ENCODE measurements at regions not wholly inside any gene's neighbourhood (a gene's known extent, or its start where the extent isn't known, plus 50 kb on each side); places are given as distances from the start of the nearest gene placed in this dataset.
"Not testable (repeated sequence)": the region's sequence is repeated elsewhere in the genome, so short reads cannot be mapped to it uniquely, and the experiment has no call there.

GRCh38 chr4:130035391-130035790 lies 939.4 kb downstream of the C4orf33 start:
- Histone ChIP-seq H3K79me2 (ENCODE audit: control insufficient read depth, insufficient read depth, low read length) (no peaks in the 10 kb centered on the region), H4K20me1 (replicated peaks; ENCODE audit: control insufficient read depth, insufficient read depth, low read length) (no peaks in the 10 kb centered on the region), H3K4me2 (ENCODE audit: insufficient read depth, low read length) (no peak overlapping the region), H3K9me1 (ENCODE audit: control insufficient read depth, insufficient read depth, low read length) (no peaks in the 10 kb centered on the region), H3K4me3 (no peak overlapping the region), H3K9me3 (replicated peaks; ENCODE audit: control insufficient read depth, insufficient read depth, low read depth, low read length) (no peaks in the 10 kb centered on the region), H3K27ac (ENCODE audit: extremely low read depth, low read depth, low read length) (no peak overlapping the region), H2AFZ (ENCODE audit: low read depth, low read length) (no peak overlapping the region), H3K36me3 (ENCODE audit: control insufficient read depth, insufficient read depth, low read length) (no peaks in the 10 kb centered on the region), H3K4me1 (replicated peaks in 1 of 2; ENCODE audit: control insufficient read depth in 2 of 2, insufficient read depth in 2 of 2, low read length in 2 of 2) (no peaks in the 10 kb centered on the region), H3K9ac (ENCODE audit: insufficient read depth in 1 of 2, low read depth in 2 of 2, low read length in 2 of 2) (no peak overlapping the region), H3K27me3 (ENCODE audit: control insufficient read depth in 2 of 2, insufficient read depth in 2 of 2, low read length in 2 of 2) (no peaks in the 10 kb centered on the region)
- DNase-seq (ENCODE audit: extremely low read depth in 1 of 4, low spot score in 3 of 4) (no peak), ATAC-seq (no peak), FAIRE-seq (no peak)
- in situ Hi-C loops (cut with MboI) (no loop called here), intact Hi-C loops (cut with micrococcal nuclease) (loop anchor here (2.0 kb wide), 1 partner anchor 43 kb away; no protein-coding TSS in a partner anchor)
- TF ChIP-seq BCOR (IDR thresholded peaks at IDR 0.05) = no peak
- TF ChIP-seq ZNF75A (CRISPR knock-in tag; IDR thresholded peaks at IDR 0.05) = no peak
- TF ChIP-seq ZNF324 (CRISPR knock-in tag; IDR thresholded peaks at IDR 0.05) = no peak
- TF ChIP-seq, protein P1, sequence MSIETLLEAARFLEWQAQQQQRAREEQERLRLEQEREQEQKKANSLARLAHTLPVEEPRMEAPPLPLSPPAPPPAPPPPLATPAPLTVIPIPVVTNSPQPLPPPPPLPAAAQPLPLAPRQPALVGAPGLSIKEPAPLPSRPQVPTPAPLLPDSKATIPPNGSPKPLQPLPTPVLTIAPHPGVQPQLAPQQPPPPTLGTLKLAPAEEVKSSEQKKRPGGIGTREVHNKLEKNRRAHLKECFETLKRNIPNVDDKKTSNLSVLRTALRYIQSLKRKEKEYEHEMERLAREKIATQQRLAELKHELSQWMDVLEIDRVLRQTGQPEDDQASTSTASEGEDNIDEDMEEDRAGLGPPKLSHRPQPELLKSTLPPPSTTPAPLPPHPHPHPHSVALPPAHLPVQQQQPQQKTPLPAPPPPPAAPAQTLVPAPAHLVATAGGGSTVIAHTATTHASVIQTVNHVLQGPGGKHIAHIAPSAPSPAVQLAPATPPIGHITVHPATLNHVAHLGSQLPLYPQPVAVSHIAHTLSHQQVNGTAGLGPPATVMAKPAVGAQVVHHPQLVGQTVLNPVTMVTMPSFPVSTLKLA (conservative IDR thresholded peaks at IDR 0.05) = no peak
- BruUV-seq (replicated peaks) = no TSS peak
- 8% methylated on average over 1 of the region's 1 CpG for WGBS (ENCODE audit: insufficient coverage, low coverage, missing lambda C conversion rate)
- CTCF ChIA-PET (ENCODE audit: low intra/inter-chr PET ratio) = no interaction called here
- POLR2A ChIA-PET = no interaction called here

- WGBS (ENCODE audit: insufficient coverage, low coverage, missing lambda C conversion rate) = 3% methylated on average over 12 of the region's 13 CpGs
- POLR2A ChIA-PET; in situ Hi-C loops (cut with MboI): not testable (repeated sequence)
Observed at GRCh38 chr4:130037866-130038265, 941.9 kb downstream of the C4orf33 start.

GRCh38 chr4:130038540-130038939 lies 942.6 kb downstream of the C4orf33 start:
- H3K27ac ChIP-seq (ENCODE audit: extremely low read depth, low read depth, low read length); H4K20me1 ChIP-seq (replicated peaks; ENCODE audit: control insufficient read depth, insufficient read depth, low read length); H3K9ac ChIP-seq (ENCODE audit: insufficient read depth in 1 of 2, low read depth in 2 of 2, low read length in 2 of 2); H3K9me1 ChIP-seq (ENCODE audit: control insufficient read depth, insufficient read depth, low read length); H3K27me3 ChIP-seq (ENCODE audit: control insufficient read depth in 2 of 2, insufficient read depth in 2 of 2, low read length in 2 of 2); H3K4me2 ChIP-seq (ENCODE audit: insufficient read depth, low read length); H3K4me3 ChIP-seq; H3K4me1 ChIP-seq (replicated peaks in 1 of 2; ENCODE audit: control insufficient read depth in 2 of 2, insufficient read depth in 2 of 2, low read length in 2 of 2); H3K36me3 ChIP-seq (ENCODE audit: control insufficient read depth, insufficient read depth, low read length); FAIRE-seq; H2AFZ ChIP-seq (ENCODE audit: low read depth, low read length); DNase-seq (ENCODE audit: extremely low read depth in 1 of 4, low spot score in 3 of 4); H3K79me2 ChIP-seq (ENCODE audit: control insufficient read depth, insufficient read depth, low read length); BruUV-seq (replicated peaks); intact Hi-C loops (cut with micrococcal nuclease); in situ Hi-C loops (cut with MboI); CTCF ChIA-PET (ENCODE audit: low intra/inter-chr PET ratio); POLR2A ChIA-PET; H3K9me3 ChIP-seq (replicated peaks; ENCODE audit: control insufficient read depth, insufficient read depth, low read depth, low read length); ATAC-seq: not testable (repeated sequence)
- under 1% methylated on average over 16 of the region's 32 CpGs for WGBS (ENCODE audit: insufficient coverage, low coverage, missing lambda C conversion rate)

More at GRCh38 chr4:130037866-130038265, 941.9 kb downstream of the C4orf33 start:
- DNase-seq (ENCODE audit: extremely low read depth in 1 of 4, low spot score in 3 of 4); H2AFZ ChIP-seq (ENCODE audit: low read depth, low read length); H4K20me1 ChIP-seq (replicated peaks; ENCODE audit: control insufficient read depth, insufficient read depth, low read length); H3K4me2 ChIP-seq (ENCODE audit: insufficient read depth, low read length); H3K9me3 ChIP-seq (replicated peaks; ENCODE audit: control insufficient read depth, insufficient read depth, low read depth, low read length); BruUV-seq (replicated peaks); H3K9ac ChIP-seq (ENCODE audit: insufficient read depth in 1 of 2, low read depth in 2 of 2, low read length in 2 of 2); H3K27ac ChIP-seq (ENCODE audit: extremely low read depth, low read depth, low read length); ATAC-seq; CTCF ChIA-PET (ENCODE audit: low intra/inter-chr PET ratio); H3K27me3 ChIP-seq (ENCODE audit: control insufficient read depth in 2 of 2, insufficient read depth in 2 of 2, low read length in 2 of 2); intact Hi-C loops (cut with micrococcal nuclease); H3K79me2 ChIP-seq (ENCODE audit: control insufficient read depth, insufficient read depth, low read length); H3K9me1 ChIP-seq (ENCODE audit: control insufficient read depth, insufficient read depth, low read length); H3K4me1 ChIP-seq (replicated peaks in 1 of 2; ENCODE audit: control insufficient read depth in 2 of 2, insufficient read depth in 2 of 2, low read length in 2 of 2); H3K36me3 ChIP-seq (ENCODE audit: control insufficient read depth, insufficient read depth, low read length); H3K4me3 ChIP-seq; FAIRE-seq: not testable (repeated sequence)
